ENCODE measurements at regions not wholly inside any gene's neighbourhood (a gene's known extent, or its start where the extent isn't known, plus 50 kb on each side); places are given as distances from the start of the nearest gene placed in this dataset.

- no peak for DNase-seq (ENCODE audit: low read depth, low spot score)
Measured at GRCh38 chr10:88108115-88108610, 244.7 kb downstream of the PTEN start.

- no peak for DNase-seq (ENCODE audit: low read depth, low spot score)
Measured at GRCh38 chr10:88110355-88110754, 246.9 kb downstream of the PTEN start.

DNA sequence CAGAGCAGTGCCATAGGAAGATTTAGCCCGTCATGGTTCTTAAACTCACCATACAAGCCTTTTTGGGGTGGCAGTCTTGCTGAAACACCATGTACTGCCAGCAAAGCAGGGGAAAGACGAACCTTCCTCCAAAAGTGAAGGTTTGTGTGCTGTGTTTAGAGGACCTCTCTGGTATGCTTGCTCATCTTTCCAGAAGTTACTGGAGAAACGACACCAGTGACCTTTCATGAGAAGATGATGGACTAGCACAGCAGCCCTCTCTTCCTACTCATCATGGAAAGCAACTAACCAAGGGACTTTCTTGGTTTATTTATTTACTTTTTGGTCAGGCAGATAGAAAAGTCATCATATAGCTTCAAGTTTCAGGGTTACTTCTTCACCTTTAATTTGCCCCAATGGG, 247.4 kb downstream of the PTEN start:
- no peak for DNase-seq (ENCODE audit: low read depth, low spot score)

- no peak for DNase-seq (ENCODE audit: low read depth, low spot score)
Measured at GRCh38 chr10:88111294-88111693, 247.9 kb downstream of the PTEN start.

DNA sequence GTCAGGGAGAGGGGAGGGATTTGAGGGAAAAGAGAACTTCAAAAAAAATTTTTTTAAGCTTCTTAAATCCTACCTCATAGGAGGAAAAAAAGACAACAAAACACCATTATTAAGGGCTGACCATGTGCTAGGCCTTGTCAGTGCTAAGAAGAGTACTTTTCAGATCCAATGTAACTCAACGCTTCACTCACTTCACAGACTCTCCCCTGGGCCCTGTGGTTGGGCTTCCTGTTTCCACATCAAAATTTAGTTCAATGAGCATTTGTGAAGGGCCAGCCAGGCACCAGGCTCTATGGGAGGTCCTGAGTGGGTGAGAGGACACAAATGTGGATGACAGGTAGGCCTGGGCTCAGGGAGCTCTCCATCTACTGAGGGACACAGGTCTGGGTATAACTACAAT, 249.8 kb downstream of the PTEN start:
- DNase-seq (ENCODE audit: low read depth, low spot score): no peak

- no peak for DNase-seq (ENCODE audit: low read depth, low spot score)
Measured at GRCh38 chr10:88113657-88114272, 250.3 kb downstream of the PTEN start.

GRCh38 chr10:88114368-88114767, 250.9 kb downstream of the PTEN start:
- no peak for DNase-seq (ENCODE audit: low read depth, low spot score)

DNA sequence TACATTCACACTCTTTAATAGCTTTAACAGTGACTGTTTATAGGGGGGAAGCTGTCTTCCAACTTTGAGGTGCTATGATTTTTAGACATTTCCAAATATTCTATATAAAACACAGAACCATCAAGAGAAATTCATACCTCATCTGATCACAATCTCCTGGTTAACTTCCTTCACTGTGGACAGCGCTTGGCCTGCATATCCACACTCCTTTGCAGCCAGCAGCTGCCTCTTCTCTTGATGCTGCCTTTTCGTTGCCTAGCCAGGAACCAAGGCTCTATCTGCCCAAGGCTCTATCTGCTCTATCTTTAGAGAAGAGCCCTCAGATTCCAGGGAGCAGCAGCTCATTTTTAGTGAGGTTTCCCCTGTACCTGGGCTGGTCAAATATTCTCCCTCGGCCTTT, 252.0 kb downstream of the PTEN start:
- DNase-seq (ENCODE audit: low read depth, low spot score): no peak

GRCh38 chr10:88115968-88116367, 252.5 kb downstream of the PTEN start:
- DNase-seq (ENCODE audit: low read depth, low spot score): no peak

- no peak for DNase-seq (ENCODE audit: low read depth, low spot score)
Measured at GRCh38 chr10:88116481-88116880, 253.1 kb downstream of the PTEN start.

- DNase-seq (ENCODE audit: low read depth, low spot score): no peak
Measured at GRCh38 chr10:88116971-88117626, 253.7 kb downstream of the PTEN start.

DNA sequence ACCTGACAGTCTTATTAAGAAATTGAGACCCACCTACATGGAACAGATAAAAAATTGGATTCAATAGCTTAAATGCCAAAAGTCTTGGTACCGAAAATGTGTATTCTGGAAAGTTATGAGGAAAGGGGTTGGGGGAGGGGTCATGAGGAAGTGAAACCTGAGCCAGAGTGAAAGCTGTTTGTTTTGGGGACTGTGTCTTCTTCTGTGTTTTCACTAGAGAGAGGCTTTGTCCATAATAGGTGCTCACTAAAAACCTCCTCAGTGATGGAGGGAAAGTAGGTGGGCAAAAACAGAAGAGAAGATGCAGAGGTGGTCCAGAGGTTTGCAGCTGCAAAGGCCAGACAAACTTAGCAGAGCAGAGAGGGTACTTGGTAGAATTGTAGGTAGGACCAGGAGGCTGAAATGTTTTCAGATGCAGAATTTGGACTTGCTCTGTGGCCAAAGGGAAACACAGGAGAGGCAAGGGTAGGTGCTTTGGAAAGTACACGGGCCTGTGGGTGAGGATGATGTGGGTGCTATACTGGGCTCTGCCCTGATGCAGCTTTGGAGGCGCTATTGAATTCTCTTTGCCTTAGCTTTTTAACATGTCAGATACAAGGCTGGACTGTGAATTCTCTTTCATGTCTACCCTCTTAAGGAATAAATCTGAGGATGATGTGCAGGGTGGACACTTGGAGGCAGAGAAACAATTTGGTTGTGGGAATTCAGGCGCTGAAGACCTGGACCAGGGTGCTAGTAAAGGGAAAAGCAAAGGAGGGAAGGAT, 254.6 kb downstream of the PTEN start:
- no peak for DNase-seq (ENCODE audit: low read depth, low spot score)

DNA sequence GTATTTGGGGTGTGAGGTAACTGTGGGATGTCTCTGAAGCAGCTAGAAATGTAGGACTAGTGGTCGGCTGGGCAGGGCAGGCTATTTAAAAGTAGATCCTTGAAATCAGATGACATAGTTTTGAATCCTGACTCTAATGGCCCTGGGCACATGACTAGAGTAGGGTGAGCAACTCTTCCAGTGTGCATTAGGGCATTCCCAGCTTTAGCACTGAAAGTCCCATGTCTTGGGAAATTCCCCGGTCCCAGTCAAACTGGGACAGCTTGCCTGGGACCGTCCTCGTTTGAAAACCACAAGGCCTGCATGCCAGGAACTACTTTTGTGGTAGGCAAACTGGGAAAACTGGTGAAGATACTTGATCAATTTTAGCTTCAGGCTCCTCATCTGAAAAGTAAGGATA, 255.3 kb downstream of the PTEN start:
- DNase-seq (ENCODE audit: low read depth, low spot score): no peak

GRCh38 chr10:88119160-88119559, 255.7 kb downstream of the PTEN start:
- DNase-seq (ENCODE audit: low read depth, low spot score): no peak

GRCh38 chr10:88120075-88120474, 256.6 kb downstream of the PTEN start:
- DNase-seq (ENCODE audit: low read depth, low spot score): no peak

GRCh38 chr10:88120599-88121333, 257.3 kb downstream of the PTEN start:
- DNase-seq (ENCODE audit: low read depth, low spot score): no peak

DNA sequence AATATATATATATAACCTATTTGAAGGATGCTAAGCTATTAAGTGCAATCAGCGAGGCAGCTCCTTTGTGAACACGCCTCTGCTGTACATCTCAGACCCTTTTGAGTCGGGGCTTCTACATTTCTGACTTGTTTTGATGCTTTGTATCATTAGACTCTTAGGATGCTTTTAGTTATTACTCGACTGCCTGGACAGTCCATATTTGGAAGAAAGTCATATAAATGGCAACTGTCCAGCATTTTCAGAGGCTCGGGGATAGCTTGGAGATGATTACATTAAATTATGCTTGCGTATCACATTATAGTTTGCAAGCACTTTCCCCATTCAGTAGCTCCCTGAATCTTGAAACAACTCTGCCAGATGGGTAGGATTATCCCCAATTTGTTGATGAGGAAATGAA, 257.9 kb downstream of the PTEN start:
- DNase-seq (ENCODE audit: low read depth, low spot score): no peak

DNA sequence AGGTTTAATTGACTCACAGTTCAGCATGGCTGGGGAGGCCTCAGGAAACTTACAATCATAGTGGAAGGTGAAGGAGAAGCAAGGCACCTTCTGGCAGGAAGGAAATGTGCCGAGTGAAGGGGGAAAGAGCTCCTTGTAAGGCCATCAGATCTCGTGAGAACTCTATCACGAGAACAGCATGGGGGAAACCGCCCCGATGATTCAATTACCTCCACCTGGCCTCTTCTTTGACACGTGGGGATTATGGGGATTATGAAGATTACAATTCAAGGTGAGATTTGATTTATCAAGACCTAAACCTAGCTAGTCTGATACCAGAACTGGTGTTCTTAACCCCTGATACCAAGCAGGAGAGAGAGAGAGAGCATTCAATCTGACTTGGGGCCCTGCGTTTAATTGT, 258.7 kb downstream of the PTEN start:
- DNase-seq (ENCODE audit: low read depth, low spot score): no peak

DNA sequence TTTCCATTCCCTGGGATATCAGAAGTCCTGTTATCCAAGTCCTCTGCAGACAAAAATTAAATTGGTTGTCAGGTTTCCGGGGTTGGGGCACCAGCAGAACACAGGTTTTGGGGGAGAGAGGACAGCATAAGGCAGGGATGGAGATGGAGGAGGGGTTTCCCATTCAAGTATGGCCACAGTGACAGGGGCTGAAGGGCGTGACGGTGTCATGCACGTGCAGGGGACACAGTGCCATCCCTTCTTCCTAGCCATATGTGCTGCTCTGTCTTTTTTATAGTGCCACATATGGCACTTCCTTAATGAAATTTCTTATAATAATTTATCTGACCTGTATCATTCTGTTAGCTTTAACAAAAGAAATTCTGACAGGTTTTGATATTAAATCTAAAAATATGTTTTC, 259.2 kb downstream of the PTEN start:
- DNase-seq (ENCODE audit: low read depth, low spot score): no peak

DNA sequence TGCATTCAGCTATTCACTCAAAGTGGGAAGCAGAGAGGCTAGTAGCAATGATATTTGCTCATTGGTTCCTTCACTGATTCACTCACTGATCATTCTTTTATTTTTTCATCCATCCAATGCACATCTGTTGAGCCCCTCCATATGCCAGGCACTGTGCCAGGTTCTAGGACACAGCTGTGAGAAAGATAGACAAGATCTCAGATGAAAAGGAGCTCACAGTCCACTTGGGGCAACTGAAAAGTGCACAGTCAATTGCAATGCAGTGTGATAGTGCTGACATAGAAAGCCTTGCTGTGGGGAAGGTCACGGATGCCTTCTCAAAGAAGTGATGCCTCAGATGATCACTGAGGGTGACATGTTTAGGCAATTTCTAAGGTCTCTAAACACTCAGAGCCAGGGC, 262.3 kb downstream of the PTEN start:
- DNase-seq (ENCODE audit: low read depth, low spot score): no peak

DNA sequence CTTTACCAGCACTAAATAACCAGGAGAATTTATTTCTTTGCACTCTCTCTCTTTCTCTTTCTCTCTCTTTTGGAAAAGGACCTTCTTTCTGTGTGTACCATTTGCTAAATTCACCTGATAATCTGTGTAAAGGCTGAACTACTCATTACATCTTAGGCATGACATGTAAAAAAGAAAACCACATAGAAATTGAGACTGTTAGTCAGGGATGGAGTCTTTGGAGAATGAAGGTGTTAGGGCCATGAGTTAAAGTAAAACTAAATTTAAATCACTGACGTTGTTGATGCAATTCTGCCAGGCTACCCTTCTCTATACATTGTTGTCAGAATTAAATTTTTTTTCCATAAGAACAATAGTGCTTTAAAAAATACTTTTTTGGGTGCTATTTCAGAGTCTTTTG, 263.3 kb downstream of the PTEN start:
- no peak for DNase-seq (ENCODE audit: low read depth, low spot score)

DNA sequence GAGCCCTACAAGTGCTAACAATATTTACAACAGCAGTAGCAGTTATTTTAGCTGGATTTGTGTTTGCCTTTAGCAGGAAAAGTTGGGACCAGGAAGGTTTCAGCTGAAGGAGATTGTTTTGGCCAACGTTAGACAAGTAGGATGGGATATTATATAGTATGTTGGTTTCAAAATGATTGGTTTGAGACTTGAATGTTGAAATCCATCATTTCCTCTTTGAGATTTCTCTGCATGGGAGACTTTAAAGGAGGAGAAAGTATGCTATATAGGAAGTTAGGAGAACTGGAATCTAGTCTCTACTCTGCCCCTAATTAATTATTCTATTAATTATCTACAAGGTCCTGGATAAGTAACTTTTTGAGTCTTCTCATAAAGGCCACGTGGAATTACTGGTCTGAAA, 263.8 kb downstream of the PTEN start:
- no peak for DNase-seq (ENCODE audit: low read depth, low spot score)
